ENCODE measurements at regions not wholly inside any gene's neighbourhood (a gene's known extent, or its start where the extent isn't known, plus 50 kb on each side); places are given as distances from the start of the nearest gene placed in this dataset.

DNA sequence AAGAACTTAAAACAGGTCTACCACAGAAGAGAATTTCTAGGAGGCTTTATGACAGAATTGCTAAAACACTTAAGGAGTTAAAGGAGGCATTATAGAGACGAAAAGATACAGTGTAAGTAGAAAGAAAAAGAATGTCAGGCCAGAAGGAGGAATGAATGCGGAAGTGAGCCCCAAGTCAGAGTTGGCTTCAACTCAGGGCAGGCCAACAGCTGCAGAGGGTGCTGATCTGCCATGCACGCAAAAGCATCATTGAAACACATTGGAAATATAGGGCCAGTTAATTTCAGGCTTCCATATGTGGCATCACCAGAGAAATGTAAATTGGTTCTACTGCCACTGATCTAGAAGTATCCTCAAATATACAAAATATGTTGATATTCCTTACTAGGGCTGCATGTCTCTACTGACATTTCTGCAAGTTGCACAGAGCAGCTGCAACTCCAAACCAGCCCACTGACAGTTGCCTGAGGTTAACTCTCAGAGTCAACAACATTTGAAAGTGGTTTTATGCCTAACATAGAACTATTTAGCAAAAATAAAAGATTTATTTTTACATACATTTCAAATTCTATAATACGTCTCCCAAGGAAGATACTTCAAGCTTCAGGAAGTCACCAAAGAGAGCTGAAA, 324.1 kb downstream of the C11orf87 start:
- DNase-seq (ENCODE audit: low read depth, low spot score) = no peak

DNA sequence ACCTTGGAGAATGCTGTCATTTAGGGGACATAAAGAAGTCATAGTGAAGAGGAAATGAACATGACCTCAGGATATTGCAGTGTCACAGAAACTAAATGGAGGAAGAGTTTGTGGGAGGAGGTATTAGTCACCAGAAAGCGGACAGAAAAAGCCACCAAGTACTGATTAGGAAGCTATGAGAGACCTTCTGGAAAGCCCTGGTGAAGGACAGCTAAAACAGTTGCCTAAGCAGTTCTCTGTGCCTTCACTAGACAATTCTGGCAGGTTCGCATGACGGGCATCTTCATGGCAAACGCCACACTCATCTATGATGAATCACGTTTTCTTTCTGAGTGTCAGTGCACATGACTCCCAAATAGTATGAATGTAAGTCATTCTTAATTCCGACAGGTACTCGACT, 325.8 kb downstream of the C11orf87 start:
- no peak for DNase-seq (ENCODE audit: low read depth, low spot score)

DNA sequence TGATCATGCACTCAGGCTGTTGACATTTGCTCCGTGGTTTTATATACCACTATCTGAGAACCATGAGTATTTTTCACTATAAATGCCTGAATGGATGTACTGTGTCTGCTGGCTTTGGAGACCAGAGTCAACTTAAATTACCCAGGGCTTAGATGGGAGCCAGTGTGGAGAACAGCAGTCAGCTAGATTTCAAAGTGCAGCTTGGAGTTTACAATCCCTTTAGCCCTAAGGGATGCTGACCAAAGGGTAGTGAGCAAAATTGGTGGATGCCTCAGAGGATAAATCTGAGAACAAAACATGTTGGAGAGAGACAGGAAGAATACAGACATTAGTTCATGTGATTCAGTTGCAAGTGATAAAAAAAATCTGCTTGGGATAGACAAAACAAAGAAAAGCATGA, 327.5 kb downstream of the C11orf87 start:
- no peak for DNase-seq (ENCODE audit: low read depth, low spot score)

- DNase-seq (ENCODE audit: low read depth, low spot score) = no peak
Measured at GRCh38 chr11:109750964-109751363, 329.0 kb downstream of the C11orf87 start.

GRCh38 chr11:109752212-109752825, 330.3 kb downstream of the C11orf87 start:
- DNase-seq (ENCODE audit: low read depth, low spot score) = no peak

- no peak for DNase-seq (ENCODE audit: low read depth, low spot score)
Measured at GRCh38 chr11:109756521-109756920, 334.5 kb downstream of the C11orf87 start.

- no peak for DNase-seq (ENCODE audit: low read depth, low spot score)
Measured at GRCh38 chr11:109756951-109757350, 335.0 kb downstream of the C11orf87 start.

GRCh38 chr11:109762546-109762945, 330.6 kb upstream of the ZC3H12C start:
- no peak for DNase-seq (ENCODE audit: low read depth, low spot score)

- DNase-seq (ENCODE audit: low read depth, low spot score) = no peak
Measured at GRCh38 chr11:109765709-109766311, 327.4 kb upstream of the ZC3H12C start.

DNA sequence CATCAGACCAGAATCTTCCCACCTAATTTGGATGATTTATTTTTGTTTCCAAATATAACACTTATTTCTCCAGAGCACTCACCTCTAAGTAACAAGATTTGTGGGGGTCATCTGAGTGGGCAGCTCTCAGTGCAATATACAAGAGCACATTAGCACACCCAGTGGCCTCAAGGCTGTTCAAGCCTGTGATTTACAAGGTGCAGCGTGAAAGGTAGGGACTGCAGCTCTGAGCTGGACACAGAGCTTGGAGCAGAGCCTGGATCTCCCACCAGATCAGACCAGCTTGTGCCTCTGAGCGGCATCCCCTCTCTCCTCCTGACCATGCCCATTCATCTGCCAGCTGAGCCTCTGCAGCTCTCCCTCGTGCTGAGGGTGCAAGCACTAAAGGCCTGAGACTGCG, 323.3 kb upstream of the ZC3H12C start:
- no peak for DNase-seq (ENCODE audit: low read depth, low spot score)

- no peak for DNase-seq (ENCODE audit: low read depth, low spot score)
Measured at GRCh38 chr11:109770323-109770722, 322.9 kb upstream of the ZC3H12C start.

DNA sequence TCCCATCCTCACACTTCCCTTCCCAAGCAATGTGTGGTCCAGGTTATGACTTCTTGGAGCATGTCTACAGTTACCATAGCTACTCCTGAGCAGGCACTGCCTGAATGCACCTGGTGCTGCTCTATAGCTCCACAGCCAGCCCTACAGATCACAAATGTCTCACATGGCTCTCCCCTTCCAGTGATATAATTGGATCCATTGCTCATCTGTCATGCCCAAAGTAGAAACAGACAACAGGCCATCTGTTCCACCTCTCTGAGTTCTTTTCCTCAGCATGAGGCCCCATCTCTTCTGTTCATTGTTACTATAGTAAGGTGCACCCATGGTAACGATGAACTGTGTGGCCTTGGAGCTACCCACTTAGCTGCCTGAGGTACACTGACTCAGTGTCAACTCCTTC, 320.3 kb upstream of the ZC3H12C start:
- DNase-seq (ENCODE audit: low read depth, low spot score) = no peak

GRCh38 chr11:109775686-109776085, 317.5 kb upstream of the ZC3H12C start:
- no peak for DNase-seq (ENCODE audit: low read depth, low spot score)

- DNase-seq (ENCODE audit: low read depth, low spot score) = no peak
Measured at GRCh38 chr11:109783014-109783413, 310.2 kb upstream of the ZC3H12C start.

- DNase-seq (ENCODE audit: low read depth, low spot score) = no peak
Measured at GRCh38 chr11:109783840-109784239, 309.4 kb upstream of the ZC3H12C start.

DNA sequence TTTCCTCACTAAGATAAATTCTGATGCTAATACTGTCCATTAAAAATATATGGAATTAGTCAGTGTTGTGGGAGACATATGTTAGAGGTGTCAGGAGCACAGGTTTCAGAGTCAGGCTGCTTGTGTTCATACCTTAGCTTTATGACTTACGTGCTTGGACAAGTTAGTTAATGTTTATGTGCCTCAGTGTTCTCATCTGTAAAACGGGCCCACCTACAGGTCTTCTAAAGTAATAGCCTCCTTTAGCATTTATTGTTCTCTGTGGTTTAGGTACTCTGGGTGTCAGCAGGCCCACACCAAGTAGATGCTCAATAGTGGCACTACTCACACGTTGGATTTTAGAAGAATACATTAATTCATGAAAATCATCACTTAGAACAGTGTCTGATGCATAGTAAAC, 308.7 kb upstream of the ZC3H12C start:
- DNase-seq (ENCODE audit: low read depth, low spot score) = no peak

- DNase-seq (ENCODE audit: low read depth, low spot score) = no peak
Measured at GRCh38 chr11:109785198-109785597, 308.0 kb upstream of the ZC3H12C start.

- no peak for DNase-seq (ENCODE audit: low read depth, low spot score)
Measured at GRCh38 chr11:109785714-109786113, 307.5 kb upstream of the ZC3H12C start.

- no peak for DNase-seq (ENCODE audit: low read depth, low spot score)
Measured at GRCh38 chr11:109788948-109789490, 304.2 kb upstream of the ZC3H12C start.

DNA sequence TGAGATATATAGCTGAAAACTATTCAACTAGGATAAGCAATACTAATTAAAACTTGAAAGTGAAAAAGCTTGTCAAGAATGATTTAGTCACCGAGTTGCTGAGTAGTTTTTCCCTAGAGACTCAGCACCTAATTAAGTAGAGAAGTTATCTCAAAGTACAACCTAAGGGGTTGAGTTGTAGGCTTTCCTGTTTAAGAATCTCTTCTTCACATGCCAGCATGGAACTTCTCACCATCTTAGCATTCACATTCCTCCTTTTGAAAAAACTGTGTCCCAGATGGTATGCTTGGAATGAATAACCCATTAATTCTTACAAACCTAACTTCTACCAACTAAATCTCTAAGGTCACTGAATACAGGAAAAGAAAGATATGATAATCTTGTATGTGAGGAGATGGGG, 303.3 kb upstream of the ZC3H12C start:
- no peak for DNase-seq (ENCODE audit: low read depth, low spot score)

GRCh38 chr11:109791337-109791736, 301.9 kb upstream of the ZC3H12C start:
- no peak for DNase-seq (ENCODE audit: low read depth, low spot score)

DNA sequence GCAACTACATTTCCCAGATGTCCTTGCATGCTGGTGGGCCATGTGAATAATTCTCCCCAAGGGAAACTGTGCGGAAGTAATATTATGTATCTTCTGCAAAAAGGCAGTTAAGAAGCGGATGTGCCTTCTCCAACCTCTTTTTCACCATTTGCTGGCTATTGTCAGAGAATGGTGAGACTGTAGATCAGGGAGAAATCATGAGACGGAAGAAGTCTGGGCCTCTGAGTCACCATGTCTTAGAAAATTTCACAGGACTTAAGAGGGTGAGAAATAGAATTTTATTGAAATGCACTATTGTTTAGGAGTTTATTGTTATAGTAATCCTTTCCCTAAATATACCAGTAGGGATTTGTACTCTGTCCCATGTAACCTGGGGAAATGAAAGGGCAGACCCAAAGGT, 298.7 kb upstream of the ZC3H12C start:
- DNase-seq (ENCODE audit: low read depth, low spot score) = no peak

GRCh38 chr11:109795234-109795633, 298.0 kb upstream of the ZC3H12C start:
- no peak for DNase-seq (ENCODE audit: low read depth, low spot score)

Measured in iPS DF 19.7 (cell line).